ENCODE measurements at regions not wholly inside any gene's neighbourhood (a gene's known extent, or its start where the extent isn't known, plus 50 kb on each side); places are given as distances from the start of the nearest gene placed in this dataset.

DNA sequence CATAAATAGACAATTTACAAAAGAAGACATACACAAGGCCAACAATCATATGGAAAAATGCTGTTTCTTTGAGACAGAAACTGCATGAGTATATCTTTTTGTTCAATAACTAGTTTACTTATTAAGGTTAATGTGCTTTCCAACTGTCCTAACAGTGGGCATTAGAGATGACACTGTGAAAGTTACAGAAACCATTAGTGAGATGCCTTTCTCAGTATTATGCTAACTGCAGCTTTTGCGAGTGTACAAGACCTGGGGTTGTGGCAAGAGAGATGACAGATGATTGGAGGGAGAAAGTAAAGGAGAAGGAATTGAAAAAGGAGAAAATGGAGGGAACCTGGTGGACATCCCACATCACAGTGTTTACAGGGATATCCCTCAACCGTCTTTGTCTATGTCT, 640.5 kb downstream of the ZPLD1 start:
- no peak overlapping the region for H3K4me3 ChIP-seq
- DNase-seq, result no peak
- 58 to 63% (median 60%) methylated on average over 2 of the region's 2 CpGs for WGBS, 3 donors
- no peaks in the 10 kb centered on the region for H3K36me3 ChIP-seq (ENCODE audit: insufficient read depth in 1 of 2, low read depth in 1 of 2)
- TF ChIP-seq, protein P1, sequence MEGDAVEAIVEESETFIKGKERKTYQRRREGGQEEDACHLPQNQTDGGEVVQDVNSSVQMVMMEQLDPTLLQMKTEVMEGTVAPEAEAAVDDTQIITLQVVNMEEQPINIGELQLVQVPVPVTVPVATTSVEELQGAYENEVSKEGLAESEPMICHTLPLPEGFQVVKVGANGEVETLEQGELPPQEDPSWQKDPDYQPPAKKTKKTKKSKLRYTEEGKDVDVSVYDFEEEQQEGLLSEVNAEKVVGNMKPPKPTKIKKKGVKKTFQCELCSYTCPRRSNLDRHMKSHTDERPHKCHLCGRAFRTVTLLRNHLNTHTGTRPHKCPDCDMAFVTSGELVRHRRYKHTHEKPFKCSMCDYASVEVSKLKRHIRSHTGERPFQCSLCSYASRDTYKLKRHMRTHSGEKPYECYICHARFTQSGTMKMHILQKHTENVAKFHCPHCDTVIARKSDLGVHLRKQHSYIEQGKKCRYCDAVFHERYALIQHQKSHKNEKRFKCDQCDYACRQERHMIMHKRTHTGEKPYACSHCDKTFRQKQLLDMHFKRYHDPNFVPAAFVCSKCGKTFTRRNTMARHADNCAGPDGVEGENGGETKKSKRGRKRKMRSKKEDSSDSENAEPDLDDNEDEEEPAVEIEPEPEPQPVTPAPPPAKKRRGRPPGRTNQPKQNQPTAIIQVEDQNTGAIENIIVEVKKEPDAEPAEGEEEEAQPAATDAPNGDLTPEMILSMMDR (IDR thresholded peaks at IDR 0.05), result no peak
- no peaks in the 10 kb centered on the region for H3K9me3 ChIP-seq
- H3K27me3 ChIP-seq (ENCODE audit: insufficient read depth in 3 of 3, low read length in 2 of 3), result no peaks in the 10 kb centered on the region
- intact Hi-C loops (cut with DNase I), result no loop called here
- no peak for ATAC-seq
- no peak overlapping the region for H3K27ac ChIP-seq
- H3K4me1 ChIP-seq, result no peaks in the 10 kb centered on the region

DNA sequence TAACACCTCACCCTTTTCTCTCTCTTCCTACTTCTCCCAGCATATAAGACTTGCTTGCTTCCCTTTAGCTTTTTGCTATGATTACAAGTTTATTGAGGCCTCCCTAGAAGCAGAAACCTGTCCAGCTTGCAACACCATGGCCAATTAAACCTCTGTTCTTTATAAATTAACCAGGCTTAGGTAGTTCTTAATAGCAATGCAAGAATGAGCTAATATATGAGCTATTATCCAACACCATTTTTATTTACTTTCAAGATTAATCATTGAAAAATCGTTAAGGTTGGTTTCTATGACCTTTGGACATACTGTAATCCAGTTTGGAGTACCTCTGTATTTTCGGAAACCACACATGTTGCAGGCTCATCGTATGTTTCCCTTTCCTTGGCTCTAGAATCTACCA, 643.1 kb downstream of the ZPLD1 start:
- intact Hi-C loops (cut with DNase I), result no loop called here
- Histone ChIP-seq H3K27ac (no peak overlapping the region), H3K4me1 (no peaks in the 10 kb centered on the region), H3K9me3 (no peaks in the 10 kb centered on the region), H3K27me3 (ENCODE audit: insufficient read depth in 3 of 3, low read length in 2 of 3) (no peaks in the 10 kb centered on the region), H3K36me3 (ENCODE audit: insufficient read depth in 1 of 2, low read depth in 1 of 2) (no peaks in the 10 kb centered on the region), H3K4me3 (no peak overlapping the region)
- ATAC-seq, result no peak
- TF ChIP-seq, protein P1 (IDR thresholded peaks at IDR 0.05), result no peak
- 88 to 92% (median 89%) methylated on average over 3 of the region's 3 CpGs for WGBS, 3 donors
- DNase-seq, result no peak

DNA sequence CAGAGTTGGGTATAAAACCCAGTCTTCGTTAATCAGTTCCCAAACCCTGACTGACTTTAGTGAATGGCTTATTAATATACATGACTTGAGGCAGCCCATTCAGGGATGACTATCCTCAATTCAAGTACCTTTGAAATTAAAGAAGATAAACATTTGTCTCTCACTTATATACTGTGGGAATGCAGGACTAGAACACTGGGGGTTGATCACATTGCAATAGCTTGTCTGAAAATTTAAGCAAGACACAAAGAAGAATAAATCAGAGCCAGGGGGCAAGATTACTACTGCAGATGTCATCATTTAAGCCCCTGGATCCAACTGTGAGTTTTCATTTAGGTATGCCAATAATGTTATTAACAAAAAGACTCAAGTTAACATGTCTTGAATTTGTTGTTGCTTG, 647.7 kb downstream of the ZPLD1 start:
- H3K4me1 ChIP-seq, result no peaks in the 10 kb centered on the region
- H3K4me3 ChIP-seq, result no peak overlapping the region
- no peaks in the 10 kb centered on the region for H3K27me3 ChIP-seq (ENCODE audit: insufficient read depth in 3 of 3, low read length in 2 of 3)
- H3K27ac ChIP-seq, result no peak overlapping the region
- ATAC-seq (no peak), DNase-seq (no peak)
- 83 to 96% (median 94%) methylated on average over 1 of the region's 1 CpG for WGBS, 3 donors
- H3K36me3 ChIP-seq (ENCODE audit: insufficient read depth in 1 of 2, low read depth in 1 of 2), result no peaks in the 10 kb centered on the region
- H3K9me3 ChIP-seq, result no peaks in the 10 kb centered on the region
- intact Hi-C loops (cut with DNase I), result no loop called here
- TF ChIP-seq, protein P1 (IDR thresholded peaks at IDR 0.05), result no peak

DNA sequence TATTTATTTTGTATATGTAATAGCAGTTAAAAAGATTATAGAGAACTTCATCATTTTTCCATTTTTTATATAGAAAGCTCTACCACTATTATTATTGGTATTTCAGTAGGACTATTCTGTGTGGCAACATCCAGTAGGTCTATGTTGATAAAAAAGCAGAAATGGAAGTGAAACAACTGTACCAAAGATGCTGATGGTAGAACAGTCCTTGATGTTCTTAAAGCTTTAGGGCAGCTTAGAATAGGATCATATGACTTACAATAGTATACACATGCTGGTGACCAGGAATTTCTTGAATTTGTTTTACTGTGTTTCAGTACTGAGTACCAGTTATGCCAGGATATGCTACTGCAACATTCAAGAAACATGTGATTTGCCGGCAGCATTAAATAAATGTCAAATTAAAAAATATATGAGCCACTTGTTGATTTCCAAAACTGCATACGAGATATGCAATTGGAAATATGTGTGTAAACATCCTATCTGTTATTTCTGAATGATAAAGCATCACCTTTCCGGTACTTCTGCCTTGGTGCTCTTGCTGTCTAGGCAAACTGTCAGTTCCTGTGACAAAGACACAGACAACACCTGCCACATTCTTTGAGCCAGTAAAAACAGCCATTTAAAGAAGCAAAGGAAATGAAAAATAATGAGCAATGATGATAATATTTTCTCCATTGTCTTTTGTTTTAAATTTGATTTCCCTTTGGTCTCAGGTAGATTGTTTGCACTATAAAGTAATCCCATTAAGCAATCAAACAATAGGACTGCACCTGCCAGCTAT, 649.2 kb downstream of the ZPLD1 start:
- no peaks in the 10 kb centered on the region for H3K27me3 ChIP-seq (ENCODE audit: insufficient read depth in 3 of 3, low read length in 2 of 3)
- no peak overlapping the region for H3K27ac ChIP-seq
- H3K36me3 ChIP-seq (ENCODE audit: insufficient read depth in 1 of 2, low read depth in 1 of 2), result no peaks in the 10 kb centered on the region
- TF ChIP-seq, protein P1 (IDR thresholded peaks at IDR 0.05), result no peak
- intact Hi-C loops (cut with DNase I), result no loop called here
- no peaks in the 10 kb centered on the region for H3K4me1 ChIP-seq
- no peaks in the 10 kb centered on the region for H3K9me3 ChIP-seq
- WGBS, 3 donors, result 83 to 86% (median 85%) methylated on average over 3 of the region's 3 CpGs
- no peak overlapping the region for H3K4me3 ChIP-seq
- DNase-seq, result no peak
- ATAC-seq, result no peak

DNA sequence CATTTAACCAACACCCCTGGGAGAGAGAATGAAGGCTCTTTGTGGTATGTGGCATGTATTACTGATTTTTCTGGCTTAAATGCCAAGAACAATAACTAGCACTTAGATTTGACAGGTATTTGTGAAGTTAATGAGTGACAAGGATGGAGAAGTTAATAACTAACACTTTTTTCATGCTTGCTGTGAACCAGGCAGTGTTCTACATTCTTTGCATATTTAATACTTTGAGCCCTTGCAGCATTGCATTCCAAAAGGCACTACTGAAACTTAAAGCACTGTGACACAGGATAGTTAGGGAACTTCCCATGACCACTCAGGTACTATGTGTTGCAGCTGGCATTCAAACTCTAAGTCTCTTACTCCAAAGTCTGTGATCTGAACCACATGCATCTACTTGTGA, 650.6 kb downstream of the ZPLD1 start:
- Histone ChIP-seq H3K27me3 (ENCODE audit: insufficient read depth in 3 of 3, low read length in 2 of 3) (no peaks in the 10 kb centered on the region), H3K27ac (no peak overlapping the region), H3K4me3 (no peak overlapping the region), H3K4me1 (no peaks in the 10 kb centered on the region), H3K9me3 (no peaks in the 10 kb centered on the region), H3K36me3 (ENCODE audit: insufficient read depth in 1 of 2, low read depth in 1 of 2) (no peaks in the 10 kb centered on the region)
- intact Hi-C loops (cut with DNase I), result no loop called here
- DNase-seq (no peak), ATAC-seq (no peak)
- TF ChIP-seq, protein P1 (IDR thresholded peaks at IDR 0.05), result no peak

Measured in psoas muscle (tissue), 7 donors.